NCI-H2196 treated with DMSO at 0.1 percent for 48 hours (cell line): ENCODE measurements at regions not wholly inside any gene's neighbourhood (a gene's known extent, or its start where the extent isn't known, plus 50 kb on each side); places are given as distances from the start of the nearest gene placed in this dataset.
"Not testable (repeated sequence)": the region's sequence is repeated elsewhere in the genome, so short reads cannot be mapped to it uniquely, and the experiment has no call there.

Experiments used
- DNase-seq: peaks from one replicate; lab custom pipeline; 2025; ENCODE audit not compliant: unreplicated experiment; lab: John Stamatoyannopoulos, UW

GRCh38 chr1:229908689-229909088, 158.3 kb upstream of the GALNT2 start:
- DNase-seq = no peak

GRCh38 chr1:229913489-229913888, 153.5 kb upstream of the GALNT2 start:
- no peak for DNase-seq

- DNase-seq = not testable (repeated sequence)
These were observed 147.6 kb upstream of the GALNT2 start for GRCh38 chr1:229919488-229919887.

- DNase-seq = no peak
These were observed 146.4 kb upstream of the GALNT2 start for GRCh38 chr1:229920683-229921082.

GRCh38 chr1:229922249-229922648, 144.8 kb upstream of the GALNT2 start:
- no peak for DNase-seq

GRCh38 chr1:229924639-229925038, 142.4 kb upstream of the GALNT2 start:
- DNase-seq = no peak

GRCh38 chr1:229928767-229929166, 138.3 kb upstream of the GALNT2 start:
- DNase-seq = no peak

GRCh38 chr1:229931751-229932150, 135.3 kb upstream of the GALNT2 start:
- DNase-seq = not testable (repeated sequence)

- DNase-seq = not testable (repeated sequence)
These were observed 131.9 kb upstream of the GALNT2 start for GRCh38 chr1:229935157-229935556.

GRCh38 chr1:229938551-229938950, 128.5 kb upstream of the GALNT2 start:
- no peak for DNase-seq

- no peak for DNase-seq
These were observed 126.4 kb upstream of the GALNT2 start for GRCh38 chr1:229940684-229941083.

GRCh38 chr1:229941160-229941559, 125.9 kb upstream of the GALNT2 start:
- no peak for DNase-seq

GRCh38 chr1:229941831-229942230, 125.2 kb upstream of the GALNT2 start:
- DNase-seq = no peak

GRCh38 chr1:229942501-229942900, 124.5 kb upstream of the GALNT2 start:
- no peak for DNase-seq

GRCh38 chr1:229943148-229943714, 123.8 kb upstream of the GALNT2 start:
- no peak for DNase-seq

- DNase-seq = no peak
These were observed 122.9 kb upstream of the GALNT2 start for GRCh38 chr1:229943988-229944743.

- no peak for DNase-seq
These were observed 121.2 kb upstream of the GALNT2 start for GRCh38 chr1:229945795-229946194.

- DNase-seq = no peak
These were observed 119.1 kb upstream of the GALNT2 start for GRCh38 chr1:229947968-229948367.

- DNase-seq = no peak
These were observed 118.6 kb upstream of the GALNT2 start for GRCh38 chr1:229948438-229948837.

GRCh38 chr1:229949500-229949899, 117.5 kb upstream of the GALNT2 start:
- no peak for DNase-seq

- no peak for DNase-seq
These were observed 117.0 kb upstream of the GALNT2 start for GRCh38 chr1:229950020-229950419.

- DNase-seq = no peak
These were observed 116.1 kb upstream of the GALNT2 start for GRCh38 chr1:229950908-229951307.
